IMR-90 (cell line): ENCODE measurements at regions not wholly inside any gene's neighbourhood (a gene's known extent, or its start where the extent isn't known, plus 50 kb on each side); places are given as distances from the start of the nearest gene placed in this dataset.

ENCODE experiments used
- ATAC-seq: fragments of 200-7000 bp; cut with Tn5 transposase; 2 replicates; pipeline ENCODE4 v1.9.1; 2020; ENCODE audit warnings: low read depth, mild to moderate bottlenecking, moderate library complexity
- BruUV-seq: library from RNA; stranded (reverse); fragments of 400-500 nt; replicated peaks from 2 replicates; lab custom pipeline; 2021; lab: Mats Ljungman, UMichigan
- CTCF ChIA-PET: fragments of 300-600 bp; formaldehyde crosslinking; extraction: SDS; loops from one replicate; lab custom pipeline; 2021; ENCODE audit warnings: antibody characterized with exemption; lab: Yijun Ruan, JAX
- POLR2A ChIA-PET: fragments of 300-600 bp; sonication (Branson Sonifier 250); formaldehyde crosslinking; loops from one replicate; lab custom pipeline; 2022; ENCODE audit warnings: antibody characterized with exemption; ENCODE audit not compliant: unreplicated experiment; lab: Charles Lee
- DNase-seq: peaks from one replicate; pipeline ENCODE4 v3.0.0; 2013
- H2AFZ ChIP-seq: replicated peaks from 2 replicates; pipeline ENCODE3; 2013; ENCODE audit warnings: low read length, mild to moderate bottlenecking; ENCODE audit not compliant: poor library complexity
- H2AK5ac ChIP-seq: 2 replicates; pipeline ENCODE4 v1.6.1; 2013; ENCODE audit warnings: low read depth, low read length, inconsistent platforms
- H2AK9ac ChIP-seq: replicated peaks from 2 replicates; pipeline ENCODE3; 2013; ENCODE audit warnings: mild to moderate bottlenecking, low read depth, low read length, moderate library complexity; ENCODE audit not compliant: poor library complexity
- H2BK120ac ChIP-seq: 2 replicates; pipeline ENCODE4 v1.6.1; 2013; ENCODE audit warnings: low read depth, low read length, inconsistent platforms
- H2BK15ac ChIP-seq: 3 replicates; pipeline ENCODE4 v1.6.1; 2013; ENCODE audit warnings: low read depth, low read length, inconsistent platforms
- H2BK20ac ChIP-seq: 2 replicates; pipeline ENCODE4 v1.6.1; 2013; ENCODE audit warnings: low read depth, mild to moderate bottlenecking, inconsistent platforms, low read length, moderate library complexity
- H2BK5ac ChIP-seq: 2 replicates; pipeline ENCODE4 v1.6.1; 2013; ENCODE audit warnings: mild to moderate bottlenecking, low read depth, low read length, inconsistent platforms; ENCODE audit not compliant: poor library complexity, severe bottlenecking
- H3K14ac ChIP-seq: replicated peaks from 2 replicates; pipeline ENCODE4 v1.6.1; 2013; ENCODE audit warnings: low read depth, low read length, inconsistent platforms
- H3K18ac ChIP-seq: 2 replicates; pipeline ENCODE4 v1.6.1; 2013; ENCODE audit warnings: low read depth, low read length, control low read depth
- H3K23ac ChIP-seq: 2 replicates; pipeline ENCODE4 v1.6.1; 2013; ENCODE audit warnings: low read depth, low read length, inconsistent platforms
- H3K27ac ChIP-seq: 2 replicates; pipeline ENCODE4 v1.5.1; 2013; ENCODE audit warnings: mild to moderate bottlenecking, control low read depth, low read length; ENCODE audit not compliant: insufficient read depth
- H3K27me3 ChIP-seq: 2 replicates; pipeline ENCODE4 v1.6.1; 2013; ENCODE audit warnings: low read length; ENCODE audit not compliant: control insufficient read depth, insufficient read depth
- H3K36me3 ChIP-seq: 2 replicates; pipeline ENCODE4 v1.6.1; 2013; ENCODE audit warnings: low read length, mixed read lengths; ENCODE audit not compliant: control insufficient read depth, insufficient read depth
- H3K4ac ChIP-seq: 2 replicates; pipeline ENCODE4 v1.6.1; 2013; ENCODE audit warnings: low read depth, low read length, inconsistent platforms
- H3K4me1 ChIP-seq: 2 replicates; pipeline ENCODE4 v1.6.1; 2013; ENCODE audit warnings: low read length, mixed read lengths; ENCODE audit not compliant: control insufficient read depth, insufficient read depth
- H3K4me2 ChIP-seq: 2 replicates; pipeline ENCODE4 v1.6.1; 2013; ENCODE audit warnings: low read depth, mild to moderate bottlenecking, control low read depth, low read length, moderate library complexity
- H3K4me3 ChIP-seq: 2 replicates; pipeline ENCODE4 v1.5.1; 2013; ENCODE audit warnings: low read depth, mild to moderate bottlenecking, control low read depth, low read length, moderate library complexity; ENCODE audit not compliant: insufficient read depth
- H3K56ac ChIP-seq: 2 replicates; pipeline ENCODE4 v1.6.1; 2013; ENCODE audit warnings: low read length, inconsistent platforms; ENCODE audit not compliant: insufficient read depth; ENCODE audit errors: extremely low read depth
- H3K79me1 ChIP-seq, 2 experiments: 2 replicates each; pipeline ENCODE4 v1.6.1; 2013; ENCODE audit warnings: low read length in 2 of 2, inconsistent platforms in 1 of 2, low read depth in 1 of 2
- H3K9ac ChIP-seq: 2 replicates; pipeline ENCODE4 v1.6.1; 2013; ENCODE audit warnings: low read depth, low read length, control low read depth
- H3K9me1 ChIP-seq: 2 replicates; pipeline ENCODE4 v1.6.1; 2013; ENCODE audit warnings: low read length, inconsistent platforms; ENCODE audit not compliant: insufficient read depth
- H3K9me3 ChIP-seq: 2 replicates; pipeline ENCODE4 v1.6.1; 2013; ENCODE audit warnings: low read length; ENCODE audit not compliant: control insufficient read depth, insufficient read depth
- H4K20me1 ChIP-seq: 2 replicates; pipeline ENCODE4 v1.6.1; 2013; ENCODE audit warnings: low read length, inconsistent platforms; ENCODE audit not compliant: insufficient read depth
- H4K5ac ChIP-seq: 2 replicates; pipeline ENCODE4 v1.6.1; 2013; ENCODE audit warnings: mild to moderate bottlenecking, low read depth, low read length, control low read depth
- H4K8ac ChIP-seq, 2 experiments: 2 replicates each; pipeline ENCODE4 v1.6.1; 2013; ENCODE audit warnings: low read depth in 2 of 2, low read length in 2 of 2, control low read depth in 1 of 2, inconsistent platforms in 1 of 2
- H4K91ac ChIP-seq: 2 replicates; pipeline ENCODE4 v1.6.1; 2013; ENCODE audit warnings: low read depth, low read length, inconsistent platforms; ENCODE audit not compliant: insufficient read depth
- FOS ChIP-seq: fragments of 150-350 bp; IDR thresholded peaks from 2 replicates; pipeline ENCODE4 v1.6.1; 2016; ENCODE audit warnings: low read depth, low read length
- MAFK ChIP-seq: IDR thresholded peaks from 2 replicates; pipeline ENCODE4 v1.6.1; 2012; ENCODE audit warnings: low read depth, low read length, improper control_type of control experiment
- POLR2A ChIP-seq: IDR thresholded peaks from 2 replicates; pipeline ENCODE4 v1.6.1; 2012; ENCODE audit warnings: mild to moderate bottlenecking, low read depth, low read length
- RAD21 ChIP-seq: IDR thresholded peaks from 2 replicates; pipeline ENCODE4 v1.6.1; 2012; ENCODE audit warnings: low read length, improper control_type of control experiment
- RFX5 ChIP-seq: IDR thresholded peaks from 2 replicates; pipeline ENCODE4 v1.8.0; 2012; ENCODE audit warnings: low read depth, mild to moderate bottlenecking, low read length, moderate library complexity
- WGBS, 2 experiments: methylation state at CpG; one replicate each; pipeline versions ENCODE4 v1.1.5 to v1.1.7; 2013; ENCODE audit warnings: missing lambda C conversion rate in 2 of 2; ENCODE audit not compliant: insufficient read length in 1 of 2; ENCODE audit errors: extremely low coverage in 2 of 2; 5-methylcytosine and 5-hydroxymethylcytosine counted together
- dilution Hi-C: fragments of 300-500 bp; cut with HindIII; formaldehyde crosslinking; loops from one replicate; pipeline ENCODE4 v1.14.3; 2018; ENCODE audit warnings: low sequenced_read_pairs; ENCODE audit not compliant: unreplicated experiment
- in situ Hi-C: fragments of 300-500 bp; cut with MboI; formaldehyde crosslinking; loops from 3 replicates; pipeline ENCODE4 v1.14.3; 2019; ENCODE audit warnings: low sequenced_read_pairs, inconsistent platforms, mixed read lengths
- intact Hi-C: fragments of 100-400 bp; cut with micrococcal nuclease; formaldehyde crosslinking; loops from 2 replicates; pipeline ENCODE4 v1.10.0; 2022
- TF ChIP-seq, protein P1 (sequence below): conservative IDR thresholded peaks from 2 replicates; pipeline ENCODE4 v1.5.1; 2012; ENCODE audit warnings: mild to moderate bottlenecking, low read depth, low read length, improper control_type of control experiment

GRCh38 chr2:193627187-193627926 lies 1432.6 kb upstream of the TMEFF2 start:
- ChIA-PET POLR2A (no interaction called here), CTCF (no interaction called here)
- Histone ChIP-seq H3K4me3 (no peak overlapping the region), H2BK120ac (no peak overlapping the region), H4K20me1 (no peaks in the 10 kb centered on the region), H2AFZ (no peak overlapping the region), H3K36me3 (no peaks in the 10 kb centered on the region), H3K9me3 (peaks cover 11% of the 10 kb centered on the region; the same call in 1 of the 2 replicates), H2BK15ac (no peak overlapping the region), H3K4ac (no peak overlapping the region), H4K8ac (no peak overlapping the region), H3K14ac (no peak overlapping the region), H3K56ac (no peak overlapping the region), H3K18ac (no peak overlapping the region), H2AK9ac (no peak overlapping the region), H2BK5ac (no peak overlapping the region), H3K79me1 (no peaks in the 10 kb centered on the region), H3K9ac (no peak overlapping the region), H4K91ac (no peak overlapping the region), H3K27ac (no peak overlapping the region), H4K5ac (no peak overlapping the region), H3K4me1 (no peaks in the 10 kb centered on the region), H2BK20ac (no peak overlapping the region), H3K4me2 (no peak overlapping the region), H2AK5ac (no peak overlapping the region), H3K9me1 (no peaks in the 10 kb centered on the region), H3K23ac (no peak overlapping the region), H3K27me3 (no peaks in the 10 kb centered on the region)
- ATAC-seq (no peak), DNase-seq (no peak)
- in situ Hi-C loops = no loop called here
- no CpG with 5 or more reads among the region's 3 CpGs for WGBS, 2 experiments
- dilution Hi-C loops = no loop called here
- no TSS peak for BruUV-seq
- intact Hi-C loops = no loop called here
- no peak for TF ChIP-seq RFX5
- TF ChIP-seq, protein P1, sequence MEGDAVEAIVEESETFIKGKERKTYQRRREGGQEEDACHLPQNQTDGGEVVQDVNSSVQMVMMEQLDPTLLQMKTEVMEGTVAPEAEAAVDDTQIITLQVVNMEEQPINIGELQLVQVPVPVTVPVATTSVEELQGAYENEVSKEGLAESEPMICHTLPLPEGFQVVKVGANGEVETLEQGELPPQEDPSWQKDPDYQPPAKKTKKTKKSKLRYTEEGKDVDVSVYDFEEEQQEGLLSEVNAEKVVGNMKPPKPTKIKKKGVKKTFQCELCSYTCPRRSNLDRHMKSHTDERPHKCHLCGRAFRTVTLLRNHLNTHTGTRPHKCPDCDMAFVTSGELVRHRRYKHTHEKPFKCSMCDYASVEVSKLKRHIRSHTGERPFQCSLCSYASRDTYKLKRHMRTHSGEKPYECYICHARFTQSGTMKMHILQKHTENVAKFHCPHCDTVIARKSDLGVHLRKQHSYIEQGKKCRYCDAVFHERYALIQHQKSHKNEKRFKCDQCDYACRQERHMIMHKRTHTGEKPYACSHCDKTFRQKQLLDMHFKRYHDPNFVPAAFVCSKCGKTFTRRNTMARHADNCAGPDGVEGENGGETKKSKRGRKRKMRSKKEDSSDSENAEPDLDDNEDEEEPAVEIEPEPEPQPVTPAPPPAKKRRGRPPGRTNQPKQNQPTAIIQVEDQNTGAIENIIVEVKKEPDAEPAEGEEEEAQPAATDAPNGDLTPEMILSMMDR = no peak
- TF ChIP-seq MAFK = peak; percentile 63
- no peak for TF ChIP-seq POLR2A
- TF ChIP-seq FOS = no peak
- TF ChIP-seq RAD21 = no peak
